ENCODE measurements at regions not wholly inside any gene's neighbourhood (a gene's known extent, or its start where the extent isn't known, plus 50 kb on each side); places are given as distances from the start of the nearest gene placed in this dataset.

DNA sequence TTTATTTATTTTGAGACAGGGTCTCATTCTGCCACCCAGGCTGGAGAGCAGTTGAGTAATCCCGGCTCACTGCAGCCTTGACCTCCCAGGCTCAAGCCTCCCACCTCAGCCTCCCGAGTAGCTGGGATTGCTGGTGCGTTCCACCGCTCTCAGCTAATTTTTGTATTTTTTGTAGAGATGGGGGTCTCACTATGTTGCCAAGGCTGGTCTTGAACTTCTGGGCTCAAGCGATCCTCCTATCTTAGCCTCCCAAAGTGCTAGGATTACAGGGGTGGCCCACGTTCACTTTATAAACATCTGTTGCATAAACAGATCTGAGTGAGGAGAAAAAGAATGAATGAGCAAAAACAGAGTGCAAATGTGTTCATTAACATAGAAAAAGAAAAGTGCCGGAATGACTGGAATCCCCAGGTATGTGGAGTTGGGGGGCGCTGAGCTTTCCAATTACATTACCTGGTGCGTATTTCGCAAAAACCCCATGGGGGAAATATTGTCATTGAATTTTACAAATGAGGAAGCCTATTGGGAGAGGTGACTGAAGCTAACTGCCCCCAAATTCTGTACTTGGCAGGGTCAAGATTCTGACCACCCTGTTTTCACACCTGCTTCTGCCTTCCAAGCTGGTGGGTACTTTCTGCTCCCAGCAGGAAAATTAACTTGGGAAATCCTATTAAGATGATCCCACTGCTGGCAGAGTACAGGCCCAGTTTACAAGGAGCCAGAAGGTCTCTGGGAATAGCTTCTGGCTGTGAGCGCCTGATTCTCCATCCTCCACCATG lies 207.7 kb upstream of the JARID2 start:
- TF ChIP-seq, protein P1, sequence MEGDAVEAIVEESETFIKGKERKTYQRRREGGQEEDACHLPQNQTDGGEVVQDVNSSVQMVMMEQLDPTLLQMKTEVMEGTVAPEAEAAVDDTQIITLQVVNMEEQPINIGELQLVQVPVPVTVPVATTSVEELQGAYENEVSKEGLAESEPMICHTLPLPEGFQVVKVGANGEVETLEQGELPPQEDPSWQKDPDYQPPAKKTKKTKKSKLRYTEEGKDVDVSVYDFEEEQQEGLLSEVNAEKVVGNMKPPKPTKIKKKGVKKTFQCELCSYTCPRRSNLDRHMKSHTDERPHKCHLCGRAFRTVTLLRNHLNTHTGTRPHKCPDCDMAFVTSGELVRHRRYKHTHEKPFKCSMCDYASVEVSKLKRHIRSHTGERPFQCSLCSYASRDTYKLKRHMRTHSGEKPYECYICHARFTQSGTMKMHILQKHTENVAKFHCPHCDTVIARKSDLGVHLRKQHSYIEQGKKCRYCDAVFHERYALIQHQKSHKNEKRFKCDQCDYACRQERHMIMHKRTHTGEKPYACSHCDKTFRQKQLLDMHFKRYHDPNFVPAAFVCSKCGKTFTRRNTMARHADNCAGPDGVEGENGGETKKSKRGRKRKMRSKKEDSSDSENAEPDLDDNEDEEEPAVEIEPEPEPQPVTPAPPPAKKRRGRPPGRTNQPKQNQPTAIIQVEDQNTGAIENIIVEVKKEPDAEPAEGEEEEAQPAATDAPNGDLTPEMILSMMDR (IDR thresholded peaks at IDR 0.05; ENCODE audit: low read depth, low read length, poor library complexity, severe bottlenecking) = no peak
- no peak for TF ChIP-seq EZH2phosphoT487 (IDR thresholded peaks at IDR 0.05; ENCODE audit: borderline replicate concordance, low read length)
